DND-41 (cell line): ENCODE measurements at regions not wholly inside any gene's neighbourhood (a gene's known extent, or its start where the extent isn't known, plus 50 kb on each side); places are given as distances from the start of the nearest gene placed in this dataset.

Experiments
- ATAC-seq: fragments of 200-7000 bp; cut with Tn5 transposase; 3 replicates; pipeline ENCODE4 v1.9.1; 2021; ENCODE audit warnings: low read depth; ENCODE audit not compliant: insufficient read depth
- DNase-seq: peaks from one replicate; pipeline ENCODE4 v3.0.0-alpha.2; 2020
- H2AFZ ChIP-seq: 2 replicates; pipeline ENCODE4 v1.6.0; 2012; ENCODE audit warnings: low read depth, low read length
- H3K27ac ChIP-seq: 2 replicates; pipeline ENCODE4 v1.5.1; 2012; ENCODE audit warnings: low read length, inconsistent platforms
- H3K27me3 ChIP-seq: fragments of 200-600 bp; sonication (generic); 2 replicates; pipeline ENCODE4 v1.6.0; 2012; ENCODE audit warnings: low read length, mild to moderate bottlenecking, inconsistent platforms; ENCODE audit not compliant: insufficient read depth, poor library complexity
- H3K36me3 ChIP-seq: 2 replicates; pipeline ENCODE4 v1.5.1; 2012; ENCODE audit warnings: low read length, inconsistent platforms; ENCODE audit not compliant: insufficient read depth
- H3K4me1 ChIP-seq: 2 replicates; pipeline ENCODE4 v1.5.1; 2012; ENCODE audit warnings: mild to moderate bottlenecking, low read length; ENCODE audit not compliant: insufficient read depth
- H3K4me2 ChIP-seq: 2 replicates; pipeline ENCODE4 v1.6.0; 2012; ENCODE audit warnings: mild to moderate bottlenecking, moderate library complexity, low read length, inconsistent platforms; ENCODE audit not compliant: insufficient read depth
- H3K4me3 ChIP-seq, 2 experiments: fragments of 200-600 bp in 1 of 2; shearing (Covaris generic) in 1 of 2; 2 replicates each; pipeline ENCODE4 v1.5.1; 2012 to 2016; ENCODE audit warnings: inconsistent platforms in 2 of 2, low read length in 2 of 2, mild to moderate bottlenecking in 2 of 2, low read depth in 1 of 2, moderate library complexity in 1 of 2
- H3K79me2 ChIP-seq: 2 replicates; pipeline ENCODE4 v1.6.0; 2012; ENCODE audit warnings: low read length, inconsistent platforms; ENCODE audit not compliant: insufficient read depth
- H3K9ac ChIP-seq: 2 replicates; pipeline ENCODE4 v1.6.0; 2012; ENCODE audit warnings: low read depth, mild to moderate bottlenecking, inconsistent platforms, low read length, moderate library complexity
- H3K9me3 ChIP-seq: 2 replicates; pipeline ENCODE4 v1.5.1; 2012; ENCODE audit warnings: low read length, moderate library complexity, mild to moderate bottlenecking, inconsistent platforms; ENCODE audit not compliant: insufficient read depth, severe bottlenecking
- H4K20me1 ChIP-seq: 2 replicates; pipeline ENCODE4 v1.6.0; 2012; ENCODE audit warnings: low read length; ENCODE audit not compliant: insufficient read depth
- CTCF ChIP-seq: IDR thresholded peaks from 2 replicates; pipeline ENCODE4 v1.5.1; 2012; ENCODE audit warnings: borderline replicate concordance, low read length, moderate library complexity, mild to moderate bottlenecking; ENCODE audit not compliant: poor library complexity, severe bottlenecking; ENCODE audit errors: extremely low read depth
- EZH2 ChIP-seq: IDR thresholded peaks from 3 replicates; pipeline ENCODE4 v1.6.1; 2012; ENCODE audit warnings: borderline replicate concordance, low read depth, mild to moderate bottlenecking, moderate library complexity, low read length, inconsistent platforms; ENCODE audit not compliant: severe bottlenecking

GRCh38 chr2:120979921-120980320 is 244.3 kb downstream of the GLI2 start:
- no peak overlapping the region for H2AFZ ChIP-seq
- H4K20me1 ChIP-seq, result no peaks in the 10 kb centered on the region
- H3K4me2 ChIP-seq, result no peak overlapping the region
- ATAC-seq (no peak), DNase-seq (no peak)
- H3K9ac ChIP-seq, result no peak overlapping the region
- no peaks in the 10 kb centered on the region for H3K27me3 ChIP-seq
- H3K4me1 ChIP-seq, result no peaks in the 10 kb centered on the region
- H3K36me3 ChIP-seq, result no peaks in the 10 kb centered on the region
- H3K79me2 ChIP-seq, result no peaks in the 10 kb centered on the region
- no peak overlapping the region for H3K4me3 ChIP-seq
- no peaks in the 10 kb centered on the region for H3K9me3 ChIP-seq
- TF ChIP-seq EZH2 (no peak), CTCF (no peak)
- H3K27ac ChIP-seq, result no peak overlapping the region

- ATAC-seq, result no peak
- H3K79me2 ChIP-seq, result no peaks in the 10 kb centered on the region
- no peak overlapping the region for H3K4me2 ChIP-seq
- no peaks in the 10 kb centered on the region for H4K20me1 ChIP-seq
- no peak overlapping the region for H3K4me3 ChIP-seq
- H3K27me3 ChIP-seq, result no peaks in the 10 kb centered on the region
- DNase-seq, result no peak
- no peaks in the 10 kb centered on the region for H3K4me1 ChIP-seq
- H3K27ac ChIP-seq, result no peak overlapping the region
- no peak overlapping the region for H3K9ac ChIP-seq
- H3K36me3 ChIP-seq, result no peaks in the 10 kb centered on the region
- TF ChIP-seq EZH2, result no peak
- TF ChIP-seq CTCF, result no peak
- H3K9me3 ChIP-seq, result no peaks in the 10 kb centered on the region
- no peak overlapping the region for H2AFZ ChIP-seq
Measured at GRCh38 chr2:120981443-120981842, 245.8 kb downstream of the GLI2 start.

GRCh38 chr2:120982598-120982997 is 246.9 kb downstream of the GLI2 start:
- TF ChIP-seq CTCF, result no peak
- no peak for TF ChIP-seq EZH2
- no peak overlapping the region for H3K27ac ChIP-seq
- H3K4me2 ChIP-seq, result no peak overlapping the region
- H3K79me2 ChIP-seq, result no peaks in the 10 kb centered on the region
- DNase-seq, result no peak
- H3K9me3 ChIP-seq, result no peaks in the 10 kb centered on the region
- H3K36me3 ChIP-seq, result no peaks in the 10 kb centered on the region
- no peak for ATAC-seq
- no peaks in the 10 kb centered on the region for H4K20me1 ChIP-seq
- H2AFZ ChIP-seq, result no peak overlapping the region
- H3K9ac ChIP-seq, result no peak overlapping the region
- no peaks in the 10 kb centered on the region for H3K27me3 ChIP-seq
- no peaks in the 10 kb centered on the region for H3K4me1 ChIP-seq
- no peak overlapping the region for H3K4me3 ChIP-seq

GRCh38 chr2:120983344-120983743 is 247.7 kb downstream of the GLI2 start:
- TF ChIP-seq CTCF (no peak), EZH2 (no peak)
- Histone ChIP-seq H2AFZ (no peak overlapping the region), H3K36me3 (no peaks in the 10 kb centered on the region), H3K27ac (no peak overlapping the region), H3K4me3 (no peak overlapping the region), H3K27me3 (no peaks in the 10 kb centered on the region), H3K9ac (no peak overlapping the region), H3K9me3 (no peaks in the 10 kb centered on the region), H3K4me1 (no peaks in the 10 kb centered on the region), H4K20me1 (no peaks in the 10 kb centered on the region), H3K79me2 (no peaks in the 10 kb centered on the region), H3K4me2 (no peak overlapping the region)
- ATAC-seq, result no peak
- no peak for DNase-seq
